ENCODE measurements at regions not wholly inside any gene's neighbourhood (a gene's known extent, or its start where the extent isn't known, plus 50 kb on each side); places are given as distances from the start of the nearest gene placed in this dataset.

DNA sequence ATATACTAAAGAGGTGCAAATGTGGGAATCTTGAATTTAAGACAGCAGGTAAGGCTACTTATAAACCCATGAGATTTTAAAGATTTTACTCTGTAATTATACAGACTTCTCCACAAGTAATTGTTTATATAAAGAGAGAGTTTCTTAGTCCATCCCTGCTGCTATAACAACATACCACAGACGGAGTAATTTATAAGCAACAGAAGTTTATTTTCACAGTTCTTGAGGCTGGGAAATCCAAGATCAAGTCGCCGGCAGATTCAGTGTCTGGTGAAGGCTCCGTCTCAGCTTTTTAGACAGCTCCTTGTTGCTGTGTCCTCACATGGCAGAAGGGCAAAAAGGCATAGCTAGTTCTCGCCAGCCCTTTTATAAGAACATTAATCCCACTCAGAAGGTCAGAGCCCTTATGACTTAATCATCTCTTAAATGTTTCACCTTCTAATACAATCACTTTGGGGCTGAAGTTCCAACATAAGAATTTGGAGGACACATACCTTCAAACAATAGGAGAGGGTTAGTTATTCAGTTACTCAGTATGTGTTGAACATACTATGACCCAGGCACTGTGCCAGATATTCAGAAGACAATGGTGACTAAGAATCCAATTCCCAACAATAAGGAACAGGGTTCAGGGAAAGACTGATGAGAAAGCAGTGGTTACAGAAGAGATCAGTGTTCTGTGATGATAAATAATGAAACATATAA, 466.0 kb downstream of the RIT2 start:
- DNase-seq = no peak

DNA sequence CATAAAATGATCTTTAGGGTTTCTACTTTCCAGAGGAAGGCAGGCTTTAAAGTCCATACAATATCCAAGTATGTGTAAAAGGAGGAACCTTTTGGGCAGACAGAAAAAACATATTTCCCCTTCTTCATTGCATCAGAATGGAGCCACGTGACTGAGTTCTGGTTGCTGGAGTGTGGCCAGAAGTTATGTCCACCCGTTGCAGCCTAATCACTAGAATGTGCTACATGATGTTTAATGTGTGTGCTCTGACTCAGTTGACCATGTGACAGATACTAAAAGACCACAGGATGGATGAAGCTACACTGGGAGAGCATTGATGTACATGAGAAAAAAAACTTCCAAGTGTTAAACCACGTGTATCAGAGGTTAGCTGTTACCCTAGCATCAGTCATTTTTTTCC, 460.9 kb downstream of the RIT2 start:
- DNase-seq = no peak

DNA sequence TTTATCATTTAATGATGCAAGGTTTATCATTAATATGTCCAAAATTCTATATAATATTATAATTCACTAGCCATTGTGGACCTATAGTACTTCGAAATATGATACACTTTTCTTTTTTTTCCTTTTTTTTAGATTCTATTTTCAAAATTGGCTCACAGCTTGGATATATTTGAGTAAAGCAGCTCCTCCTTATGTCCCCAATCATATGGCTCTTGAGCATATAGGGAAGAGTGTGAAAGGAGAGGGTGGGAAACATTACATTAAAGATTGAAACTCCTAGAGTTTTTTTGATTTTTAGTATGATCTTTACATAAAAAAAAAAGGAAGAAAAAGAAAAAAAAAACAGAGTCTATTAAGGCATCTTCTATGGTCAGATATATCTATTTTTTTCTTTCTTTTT, 457.9 kb downstream of the RIT2 start:
- no peak for DNase-seq

DNA sequence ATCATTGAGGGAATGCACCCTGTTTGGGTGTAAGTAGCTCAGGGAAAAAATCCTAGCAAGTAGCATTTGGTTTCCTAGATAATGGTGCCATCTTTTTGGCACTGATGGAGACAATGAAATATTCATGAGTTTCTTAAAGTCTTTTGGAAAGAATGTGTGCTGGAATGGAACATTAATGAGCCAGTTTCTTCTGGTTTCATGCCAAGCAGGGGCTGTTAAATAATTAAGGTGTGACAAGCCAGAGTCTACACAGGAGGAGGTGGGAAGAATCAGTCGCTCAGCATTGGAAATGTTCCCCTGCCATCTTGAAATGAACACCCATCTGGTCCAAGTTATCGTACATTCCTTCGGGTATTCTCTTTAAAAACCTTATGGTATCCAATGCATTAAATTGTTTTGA, 457.3 kb downstream of the RIT2 start:
- no peak for DNase-seq

DNA sequence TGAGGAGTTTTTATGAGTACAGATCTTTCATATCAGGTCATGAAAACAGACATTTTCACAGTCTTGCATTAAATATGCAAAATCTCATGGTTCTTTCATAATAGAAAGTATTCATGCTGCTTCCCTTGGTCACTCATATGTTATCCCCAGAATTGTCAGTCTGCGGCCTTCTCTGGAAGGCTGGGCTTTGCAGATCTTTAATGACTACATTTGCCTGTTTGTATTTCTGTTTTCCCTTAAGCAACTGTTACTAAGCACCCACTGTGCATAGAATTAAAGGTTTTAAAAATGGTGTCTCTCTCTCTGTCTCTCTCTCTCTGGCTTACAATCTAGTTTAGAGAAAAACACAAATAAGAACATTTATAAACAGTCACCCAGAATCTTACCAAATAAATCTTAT, 456.3 kb downstream of the RIT2 start:
- no peak for DNase-seq

DNA sequence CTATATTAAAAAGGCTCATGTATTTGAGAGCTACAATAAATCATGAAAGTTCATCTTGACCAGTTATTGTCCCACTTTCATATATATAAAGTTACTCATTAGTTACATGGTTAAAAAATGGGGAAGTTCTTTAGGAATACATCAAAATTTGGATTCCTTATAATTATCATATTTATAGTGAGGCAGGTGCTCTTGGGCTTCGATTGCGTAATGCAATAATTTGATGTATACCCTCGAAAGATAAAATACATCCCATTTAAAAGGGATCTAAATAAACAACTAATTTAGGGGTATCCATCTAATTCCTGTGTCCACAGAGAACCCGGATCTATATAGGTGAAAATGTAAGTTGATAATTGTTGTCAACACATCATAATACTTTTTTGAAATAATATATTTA, 444.6 kb downstream of the RIT2 start:
- DNase-seq = no peak

DNA sequence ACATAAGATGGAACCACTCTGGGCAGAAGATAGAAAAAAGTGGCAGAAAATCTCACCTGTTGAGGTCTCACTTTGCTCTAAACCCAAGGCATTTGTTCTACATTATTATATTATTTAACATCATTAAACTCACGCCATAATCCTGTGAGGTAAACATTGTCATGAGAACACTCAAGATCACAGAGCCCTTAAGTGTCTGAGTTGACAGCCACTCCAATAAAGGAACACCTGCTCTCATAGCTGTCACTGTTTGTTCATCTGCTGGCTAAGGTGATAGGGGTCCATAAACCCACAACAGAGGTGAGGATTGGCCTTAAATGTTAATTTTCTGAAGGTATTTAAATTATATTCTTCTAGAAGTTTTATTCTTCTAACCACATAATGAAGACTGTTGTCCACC, 439.7 kb downstream of the RIT2 start:
- no peak for DNase-seq

DNA sequence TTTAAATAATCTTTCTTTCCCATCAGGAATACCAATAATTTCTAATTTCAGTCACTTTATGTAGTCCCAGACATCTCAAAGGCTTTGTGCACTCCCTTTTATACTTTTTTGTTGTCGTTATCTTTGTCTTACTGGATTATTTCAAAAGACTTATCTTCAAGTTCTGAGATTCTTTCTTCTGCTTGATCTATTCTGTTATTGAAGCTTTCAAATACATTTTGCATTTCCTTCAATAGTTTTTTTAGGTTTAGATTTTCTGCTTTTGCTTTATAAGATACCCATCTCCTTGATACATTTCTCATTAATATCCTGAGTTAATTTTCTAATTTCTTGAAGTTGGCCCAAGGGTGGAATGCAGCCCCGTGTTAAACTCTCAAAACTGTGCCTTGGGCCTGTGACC, 432.4 kb downstream of the RIT2 start:
- no peak for DNase-seq

DNA sequence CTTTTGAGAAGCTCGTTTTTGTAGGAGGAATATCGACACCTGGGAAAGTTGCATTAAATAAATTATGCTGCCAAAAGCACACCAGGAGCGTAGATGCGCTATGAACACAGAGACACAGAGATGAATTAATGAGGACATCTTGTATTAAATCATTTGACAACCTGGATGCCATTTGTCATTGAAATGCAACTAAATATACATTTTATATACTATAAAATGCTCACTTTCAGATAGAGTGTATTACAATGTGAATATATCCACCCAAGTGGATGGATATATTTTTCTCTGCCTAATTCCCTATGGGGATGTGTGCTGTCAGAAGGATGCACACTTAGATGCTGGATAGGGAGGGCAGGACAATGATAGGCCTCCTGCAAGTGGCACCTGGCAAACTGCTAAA, 426.2 kb downstream of the RIT2 start:
- no peak for DNase-seq

All from stimulated activated CD4-positive, alpha-beta T cell treated with anti-CD3 and anti-CD28 coated beads, Interleukin-2, amount 100 ng/mL, for 48 hours (primary cell).